ENCODE measurements at regions not wholly inside any gene's neighbourhood (a gene's known extent, or its start where the extent isn't known, plus 50 kb on each side); places are given as distances from the start of the nearest gene placed in this dataset.
"Not testable (repeated sequence)": the region's sequence is repeated elsewhere in the genome, so short reads cannot be mapped to it uniquely, and the experiment has no call there.

DNA sequence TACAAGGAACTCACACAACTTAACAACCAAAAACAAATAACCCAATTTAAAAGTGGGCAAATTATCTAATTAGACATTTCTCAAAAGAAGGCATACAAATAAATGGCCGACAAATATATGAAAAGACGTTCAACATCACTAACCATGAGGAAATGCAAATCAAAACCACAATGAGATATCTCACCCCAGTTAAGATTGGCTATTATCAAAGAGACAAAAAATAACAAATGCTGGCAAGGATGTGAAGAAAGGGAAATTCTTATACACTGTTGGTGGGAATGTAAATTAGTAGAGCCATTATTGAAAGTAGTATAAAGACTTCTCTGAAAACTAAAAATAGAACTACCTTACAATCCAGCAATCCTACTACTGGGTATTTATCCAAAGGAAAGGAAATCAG lies 96.7 kb upstream of the SIRPG start:
- ChIA-PET POLR2A (no interaction called here), CTCF (no interaction called here)
- no peak for TF ChIP-seq BHLHE40 (IDR thresholded peaks at IDR 0.05; ENCODE audit: borderline replicate concordance)
- DNase-seq (ENCODE audit: extremely low spot score): no peak

DNA sequence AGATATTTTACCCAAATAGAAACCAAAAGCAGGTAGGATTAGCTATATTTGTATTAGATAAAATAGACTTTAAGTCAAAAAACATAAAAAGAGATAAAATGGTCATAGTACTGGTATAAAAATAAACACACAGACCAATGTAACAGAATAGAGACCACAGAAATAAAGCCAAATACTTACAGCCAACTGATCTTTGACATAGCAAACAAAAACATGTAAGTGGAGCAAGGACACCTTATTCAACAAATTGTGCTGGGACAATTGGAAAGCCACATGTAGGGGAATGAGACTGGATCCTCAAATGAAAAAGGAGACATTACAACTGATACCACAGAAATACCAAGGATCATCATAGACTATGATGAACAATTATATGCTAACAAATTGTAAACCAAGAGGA lies 94.5 kb upstream of the SIRPG start:
- DNase-seq (ENCODE audit: extremely low spot score): no peak
- ChIA-PET CTCF (no interaction called here), POLR2A (no interaction called here)
- TF ChIP-seq CTBP1 (IDR thresholded peaks at IDR 0.05; ENCODE audit: borderline replicate concordance): no peak
- no peak for TF ChIP-seq SUZ12 (IDR thresholded peaks at IDR 0.05)
- TF ChIP-seq ARNT (IDR thresholded peaks at IDR 0.05): no peak
- TF ChIP-seq SP1 (IDR thresholded peaks at IDR 0.05): no peak
- TF ChIP-seq FOXK2 (IDR thresholded peaks at IDR 0.05): no peak
- no peak for TF ChIP-seq TARDBP (IDR thresholded peaks at IDR 0.05)
- no peak for TF ChIP-seq BHLHE40 (IDR thresholded peaks at IDR 0.05; ENCODE audit: borderline replicate concordance)
- no peak for TF ChIP-seq ZNF384 (IDR thresholded peaks at IDR 0.05)
- no peak for TF ChIP-seq HDGF (IDR thresholded peaks at IDR 0.05; ENCODE audit: borderline replicate concordance)
- TF ChIP-seq NFRKB (IDR thresholded peaks at IDR 0.05): no peak

DNA sequence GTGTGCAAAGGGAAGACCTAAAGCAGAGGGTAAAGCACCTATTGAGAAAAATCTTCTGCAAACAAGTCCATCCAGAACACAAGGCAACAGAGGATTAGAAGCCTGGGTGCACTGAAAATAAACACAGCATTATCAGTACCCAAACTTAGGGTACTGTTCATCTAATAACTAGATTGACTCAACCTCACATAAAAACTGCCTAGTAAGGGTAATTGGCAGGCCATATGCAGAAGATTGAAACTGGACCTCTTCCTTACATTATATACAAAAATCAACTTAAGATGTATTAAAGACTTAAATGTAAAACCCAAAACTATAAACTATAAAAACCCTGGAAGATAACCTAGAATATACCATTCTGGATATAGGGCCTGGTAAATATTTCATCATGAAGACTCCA lies 91.2 kb upstream of the SIRPG start:
- DNase-seq (ENCODE audit: extremely low spot score): no peak
- TF ChIP-seq SP1 (IDR thresholded peaks at IDR 0.05): no peak
- no peak for TF ChIP-seq FOXA1 (IDR thresholded peaks at IDR 0.05)
- TF ChIP-seq LEF1 (IDR thresholded peaks at IDR 0.05; ENCODE audit: borderline replicate concordance): no peak
- no peak for TF ChIP-seq NFRKB (IDR thresholded peaks at IDR 0.05)
- TF ChIP-seq ARNT (IDR thresholded peaks at IDR 0.05): no peak
- ChIA-PET POLR2A (no interaction called here), CTCF (no interaction called here)

DNA sequence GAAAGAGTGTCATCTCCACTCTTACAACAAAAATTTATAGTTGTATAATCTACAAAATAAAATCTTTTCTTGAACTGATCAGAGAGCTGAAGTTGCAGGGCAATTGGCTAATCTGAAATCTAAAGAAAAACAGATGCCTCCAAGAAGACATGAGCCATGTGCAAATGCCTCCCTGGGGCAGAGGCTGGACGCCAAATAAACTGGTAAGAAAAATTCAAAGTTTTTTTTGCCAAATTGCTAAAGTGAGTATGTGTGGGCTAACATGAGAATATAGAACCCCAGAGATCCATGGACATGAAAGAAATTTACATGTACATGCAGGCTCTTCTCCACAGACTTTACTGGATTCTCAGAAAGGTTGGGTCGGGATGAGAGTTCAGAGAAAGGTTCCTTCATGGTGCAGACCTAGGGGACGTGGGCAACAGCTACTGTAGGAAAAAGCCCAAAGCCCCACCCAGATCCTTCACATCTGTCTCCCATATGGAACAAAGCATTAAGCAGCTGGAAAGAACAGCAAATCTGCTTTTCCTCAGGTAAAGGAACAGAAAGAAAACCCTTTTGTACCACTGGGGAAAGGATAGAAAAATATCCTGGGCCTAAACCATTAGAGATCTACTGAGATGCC lies 90.5 kb upstream of the SIRPG start:
- ChIA-PET CTCF (no interaction called here), POLR2A (no interaction called here)
- DNase-seq (ENCODE audit: extremely low spot score): no peak
- TF ChIP-seq BHLHE40 (IDR thresholded peaks at IDR 0.05; ENCODE audit: borderline replicate concordance): no peak
- no peak for TF ChIP-seq FOXK2 (IDR thresholded peaks at IDR 0.05)
- no peak for TF ChIP-seq ARNT (IDR thresholded peaks at IDR 0.05)
- no peak for TF ChIP-seq SUZ12 (IDR thresholded peaks at IDR 0.05)
- no peak for TF ChIP-seq L3MBTL2 (conservative IDR thresholded peaks at IDR 0.05)
- no peak for TF ChIP-seq FOXA1 (IDR thresholded peaks at IDR 0.05)
- TF ChIP-seq, protein P1, sequence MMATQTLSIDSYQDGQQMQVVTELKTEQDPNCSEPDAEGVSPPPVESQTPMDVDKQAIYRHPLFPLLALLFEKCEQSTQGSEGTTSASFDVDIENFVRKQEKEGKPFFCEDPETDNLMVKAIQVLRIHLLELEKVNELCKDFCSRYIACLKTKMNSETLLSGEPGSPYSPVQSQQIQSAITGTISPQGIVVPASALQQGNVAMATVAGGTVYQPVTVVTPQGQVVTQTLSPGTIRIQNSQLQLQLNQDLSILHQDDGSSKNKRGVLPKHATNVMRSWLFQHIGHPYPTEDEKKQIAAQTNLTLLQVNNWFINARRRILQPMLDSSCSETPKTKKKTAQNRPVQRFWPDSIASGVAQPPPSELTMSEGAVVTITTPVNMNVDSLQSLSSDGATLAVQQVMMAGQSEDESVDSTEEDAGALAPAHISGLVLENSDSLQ (IDR thresholded peaks at IDR 0.05): no peak
- TF ChIP-seq TARDBP (IDR thresholded peaks at IDR 0.05): no peak
- no peak for TF ChIP-seq ZNF384 (IDR thresholded peaks at IDR 0.05)
- no peak for TF ChIP-seq HDGF (IDR thresholded peaks at IDR 0.05; ENCODE audit: borderline replicate concordance)
- no peak for TF ChIP-seq FOXM1 (IDR thresholded peaks at IDR 0.05; ENCODE audit: borderline replicate concordance)
- no peak for TF ChIP-seq ELF4 (IDR thresholded peaks at IDR 0.05)
- TF ChIP-seq NFRKB (IDR thresholded peaks at IDR 0.05): no peak
- no peak for TF ChIP-seq CTBP1 (IDR thresholded peaks at IDR 0.05; ENCODE audit: borderline replicate concordance)
- TF ChIP-seq LEF1 (IDR thresholded peaks at IDR 0.05; ENCODE audit: borderline replicate concordance): no peak
- TF ChIP-seq SP1 (IDR thresholded peaks at IDR 0.05): no peak

DNA sequence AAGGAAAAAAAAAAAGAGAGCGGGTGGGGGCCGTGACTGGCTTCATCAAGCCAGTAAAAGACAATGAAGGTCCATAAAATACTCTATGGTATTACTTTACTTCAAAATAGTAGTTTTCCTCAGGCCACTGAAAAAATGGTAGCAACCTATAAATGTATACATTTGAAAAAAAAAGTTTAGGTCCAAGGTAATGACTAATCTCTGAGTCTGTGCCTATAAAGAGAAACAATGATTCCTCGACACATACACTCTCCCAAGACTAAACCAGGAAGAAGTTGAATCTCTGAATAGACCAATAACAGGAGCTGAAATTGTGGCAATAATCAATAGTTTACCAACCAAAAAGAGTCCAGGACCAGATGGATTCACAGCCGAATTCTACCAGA lies 84.5 kb upstream of the SIRPG start:
- POLR2A ChIA-PET, CTCF ChIA-PET: not testable (repeated sequence)

DNA sequence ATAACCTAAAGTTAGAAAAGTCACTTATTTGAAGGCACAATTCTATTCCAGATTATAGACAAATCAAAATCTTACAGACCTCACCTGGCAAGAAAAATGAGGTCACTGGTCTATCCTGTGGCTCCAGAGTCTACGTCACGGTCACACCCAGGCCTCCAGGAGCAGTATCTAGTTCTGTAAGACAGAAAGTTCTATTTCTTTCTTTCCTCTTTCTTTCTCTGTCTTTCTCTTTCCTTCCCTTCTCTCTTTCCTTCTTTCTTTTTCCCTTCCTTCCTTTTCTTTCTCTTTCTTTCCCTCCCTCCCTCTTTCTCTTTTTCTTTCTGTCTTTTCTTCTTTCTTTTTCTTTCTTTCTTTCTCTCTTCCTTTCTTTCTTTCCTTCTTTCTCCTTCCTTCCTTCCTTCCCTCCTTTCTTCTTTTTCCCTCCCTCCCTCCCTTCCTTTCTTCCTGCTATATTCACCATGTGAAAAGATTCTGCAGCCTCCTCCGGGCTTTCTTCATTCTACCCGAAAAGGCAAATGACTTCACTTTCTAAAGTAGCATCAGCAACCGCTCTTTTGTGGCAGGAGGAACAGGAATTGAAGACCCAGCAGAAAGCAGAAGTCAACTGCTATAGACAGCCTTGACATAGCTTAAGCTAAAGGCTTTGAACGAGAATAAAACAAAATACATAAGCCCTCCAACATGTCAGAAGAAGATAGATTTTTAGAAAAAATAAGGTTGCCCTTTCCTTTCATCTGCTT lies 83.9 kb upstream of the SIRPG start:
- ChIA-PET POLR2A (no interaction called here), CTCF (no interaction called here)
- TF ChIP-seq LEF1 (IDR thresholded peaks at IDR 0.05; ENCODE audit: borderline replicate concordance): no peak
- TF ChIP-seq TARDBP (IDR thresholded peaks at IDR 0.05): no peak
- no peak for DNase-seq (ENCODE audit: extremely low spot score)

More for the DNA sequence above, 84.5 kb upstream of the SIRPG start:
- not testable (repeated sequence) for DNase-seq (ENCODE audit: extremely low spot score)

DNA sequence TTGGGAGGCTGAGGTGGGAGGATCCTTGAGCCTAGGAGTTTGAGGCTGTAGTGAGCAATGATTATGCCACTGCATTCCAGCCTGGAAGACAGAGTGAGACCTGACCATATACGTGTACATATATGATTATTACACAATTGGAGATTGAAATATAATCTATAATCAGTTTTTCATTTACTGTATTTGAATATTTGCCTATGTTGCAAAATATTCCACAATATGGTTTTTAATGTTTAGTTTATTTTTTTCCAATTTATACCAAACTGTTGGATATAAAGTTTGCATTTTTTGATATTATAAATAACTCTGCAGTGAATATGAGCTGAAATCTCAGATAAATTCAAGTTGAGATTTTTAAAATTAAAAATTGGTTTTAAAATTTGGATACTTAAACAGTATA lies 79.6 kb upstream of the SIRPG start:
- no peak for DNase-seq (ENCODE audit: extremely low spot score)
- ChIA-PET POLR2A (no interaction called here), CTCF (no interaction called here)
- TF ChIP-seq SP1 (IDR thresholded peaks at IDR 0.05) (no peak), ZNF384 (IDR thresholded peaks at IDR 0.05) (no peak), ELF4 (IDR thresholded peaks at IDR 0.05) (no peak), ARNT (IDR thresholded peaks at IDR 0.05) (no peak), NFRKB (IDR thresholded peaks at IDR 0.05) (no peak)

DNA sequence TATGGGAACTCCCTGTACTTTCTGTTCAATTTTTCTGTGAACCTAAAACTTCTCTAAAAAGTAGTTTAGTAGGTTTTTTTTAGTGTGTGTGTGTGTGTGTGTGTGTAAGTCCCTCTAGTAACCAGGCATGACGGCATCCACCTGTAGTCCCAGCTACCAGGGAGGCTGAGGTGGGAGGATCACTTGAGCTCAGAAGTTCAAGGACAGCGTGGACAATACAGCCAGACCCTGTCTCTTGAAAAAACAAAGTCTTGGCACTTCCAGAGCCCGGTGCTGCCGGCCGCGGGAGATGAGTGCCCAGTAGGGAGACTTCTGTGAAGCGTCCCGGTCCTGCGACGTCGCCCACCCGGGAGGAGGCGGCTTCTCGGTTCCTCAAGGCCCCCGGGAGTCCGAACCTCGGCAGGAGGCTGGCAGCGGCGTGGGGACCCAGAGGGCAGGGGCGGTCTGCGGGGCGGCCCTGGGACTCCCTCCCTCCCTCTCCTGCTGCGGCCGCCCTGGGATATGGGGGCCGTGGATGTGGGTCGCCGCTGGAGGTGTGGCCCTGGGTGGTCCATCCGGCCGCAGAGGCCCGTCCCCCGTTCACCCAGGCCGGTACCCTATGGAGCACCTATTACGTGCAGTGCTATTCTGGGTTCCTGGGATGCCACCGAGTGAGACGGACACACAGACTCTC lies 78.0 kb upstream of the SIRPG start:
- CTCF ChIA-PET: no interaction called here
- no peak for TF ChIP-seq ELF4 (IDR thresholded peaks at IDR 0.05)
- no peak for TF ChIP-seq ZNF384 (IDR thresholded peaks at IDR 0.05)
- TF ChIP-seq, protein P1 (IDR thresholded peaks at IDR 0.05): no peak
- TF ChIP-seq BHLHE40 (IDR thresholded peaks at IDR 0.05; ENCODE audit: borderline replicate concordance): no peak
- TF ChIP-seq HDGF (IDR thresholded peaks at IDR 0.05; ENCODE audit: borderline replicate concordance): no peak
- no peak for TF ChIP-seq FOXM1 (IDR thresholded peaks at IDR 0.05; ENCODE audit: borderline replicate concordance)
- TF ChIP-seq SUZ12 (IDR thresholded peaks at IDR 0.05): no peak
- TF ChIP-seq NFRKB (IDR thresholded peaks at IDR 0.05): no peak
- no peak for TF ChIP-seq FOXK2 (IDR thresholded peaks at IDR 0.05)
- TF ChIP-seq FOXA1 (IDR thresholded peaks at IDR 0.05): no peak
- TF ChIP-seq SP1 (IDR thresholded peaks at IDR 0.05): no peak
- TF ChIP-seq CTBP1 (IDR thresholded peaks at IDR 0.05; ENCODE audit: borderline replicate concordance): no peak
- TF ChIP-seq LEF1 (IDR thresholded peaks at IDR 0.05; ENCODE audit: borderline replicate concordance): no peak

More for the DNA sequence above, 78.0 kb upstream of the SIRPG start:
- DNase-seq (ENCODE audit: extremely low spot score): no peak
- POLR2A ChIA-PET: no interaction called here

Data from HEK293T (cell line).